HCT116 (cell line): ENCODE measurements at regions not wholly inside any gene's neighbourhood (a gene's known extent, or its start where the extent isn't known, plus 50 kb on each side); places are given as distances from the start of the nearest gene placed in this dataset.

Experiments used
- ATAC-seq: fragments of 200-7000 bp; cut with Tn5 transposase; 2 replicates; pipeline ENCODE4 v1.9.1; 2020; ENCODE audit warnings: mild to moderate bottlenecking, moderate library complexity
- BruUV-seq: library from RNA; stranded (reverse); fragments of 400-500 nt; replicated peaks from 2 replicates; lab custom pipeline; 2021; lab: Mats Ljungman, UMichigan
- CTCF ChIA-PET: fragments of 300-600 bp; sonication (Branson Sonifier 250); formaldehyde crosslinking; loops from one replicate; lab custom pipeline; 2021; ENCODE audit warnings: antibody characterized with exemption; lab: Charles Lee
- POLR2A ChIA-PET: fragments of 300-600, 350-600 bp; sonication (Branson Sonifier 250); formaldehyde crosslinking; loops from one replicate; lab custom pipeline; 2021; ENCODE audit warnings: antibody characterized with exemption; lab: Charles Lee
- RAD21 ChIA-PET, 2 experiments: fragments of 300-600 bp; sonication (Branson Sonifier 250); formaldehyde crosslinking; loops; one replicate each; lab custom pipeline; 2023; ENCODE audit warnings: low total read pairs in 2 of 2; ENCODE audit not compliant: uncharacterized antibody in 2 of 2, unreplicated experiment in 2 of 2, low non-redundant PET in 1 of 2; lab: Charles Lee
- DNase-seq: peaks from one replicate; pipeline ENCODE4 v3.0.0-alpha.2; 2010; ENCODE audit warnings: low read depth, low spot score
- H2AFZ ChIP-seq: fragments of 200-600 bp; shearing (Covaris generic), sonication (generic); 2 replicates; pipeline ENCODE4 v1.6.1; 2017; ENCODE audit warnings: low read depth, mixed run types, mixed read lengths, antibody characterized with exemption, low read length; ENCODE audit not compliant: poor library complexity, severe bottlenecking
- H3K27ac ChIP-seq: 2 replicates; pipeline ENCODE4 v1.5.1; 2012; ENCODE audit warnings: low read depth, low read length
- H3K27me3 ChIP-seq: fragments of 200-600 bp; sonication (generic); 2 replicates; pipeline ENCODE4 v1.6.1; 2016; ENCODE audit warnings: mixed run types, low read length, mixed read lengths; ENCODE audit not compliant: insufficient read depth
- H3K36me3 ChIP-seq, 2 experiments: fragments of 200-500 bp in 1 of 2; fragments of 200-600 bp in 1 of 2; sonication (Bioruptor generic) in 1 of 2; sonication (generic) in 1 of 2; 2 replicates each; pipeline versions ENCODE4 v1.5.1 to v1.6.1; 2014 to 2016; ENCODE audit warnings: low read length in 2 of 2, inconsistent platforms in 1 of 2, mixed read lengths in 1 of 2, mixed run types in 1 of 2; ENCODE audit not compliant: insufficient read depth in 2 of 2, control insufficient read depth in 1 of 2
- H3K4me1 ChIP-seq, 2 experiments: fragments of 200-600 bp in 1 of 2; sonication (generic) in 1 of 2; 2 replicates each; pipeline versions ENCODE4 v1.5.1 to v1.6.1; 2012 to 2017; ENCODE audit warnings: low read length in 2 of 2, inconsistent platforms in 1 of 2, mild to moderate bottlenecking in 1 of 2, mixed read lengths in 1 of 2, mixed run types in 1 of 2, moderate library complexity in 1 of 2; ENCODE audit not compliant: insufficient read depth in 2 of 2, control insufficient read depth in 1 of 2
- H3K4me2 ChIP-seq: fragments of 200-600 bp; sonication (generic); 2 replicates; pipeline ENCODE4 v1.6.1; 2017; ENCODE audit warnings: mixed run types, low read length, mixed read lengths
- H3K4me3 ChIP-seq, 2 experiments: fragments of 200-600 bp in 1 of 2; sonication (generic) in 1 of 2; replicated peaks in 1 of 2; 2 replicates each; pipeline ENCODE4 v1.5.1; 2011 to 2016; ENCODE audit warnings: low read length in 2 of 2, control low read depth in 1 of 2, low read depth in 1 of 2, mild to moderate bottlenecking in 1 of 2, mixed read lengths in 1 of 2, mixed run types in 1 of 2
- H3K79me2 ChIP-seq: fragments of 200-600 bp; sonication (generic); 2 replicates; pipeline ENCODE4 v1.6.1; 2017; ENCODE audit warnings: mild to moderate bottlenecking, mixed run types, low read length, moderate library complexity, mixed read lengths; ENCODE audit not compliant: insufficient read depth
- H3K9ac ChIP-seq: fragments of 200-600 bp; sonication (generic); 2 replicates; pipeline ENCODE4 v1.6.1; 2016; ENCODE audit warnings: low read length, mixed read lengths
- H3K9me2 ChIP-seq: fragments of 200-600 bp; sonication (generic), shearing (Covaris generic); 2 replicates; pipeline ENCODE4 v1.6.1; 2017; ENCODE audit warnings: mixed run types, mild to moderate bottlenecking, moderate library complexity; ENCODE audit not compliant: insufficient read depth
- H3K9me3 ChIP-seq, 2 experiments: fragments of 200-500 bp in 1 of 2; fragments of 200-600 bp in 1 of 2; sonication (Bioruptor generic) in 1 of 2; sonication (generic) in 1 of 2; 2 replicates each; pipeline ENCODE4 v1.6.1; 2014 to 2017; ENCODE audit warnings: low read length in 2 of 2, mixed read lengths in 2 of 2, inconsistent platforms in 1 of 2, low read depth in 1 of 2, mild to moderate bottlenecking in 1 of 2, mixed run types in 1 of 2, moderate library complexity in 1 of 2; ENCODE audit not compliant: control insufficient read depth in 1 of 2, insufficient read depth in 1 of 2
- H4K20me1 ChIP-seq: fragments of 200-600 bp; sonication (generic), shearing (Covaris generic); 2 replicates; pipeline ENCODE4 v1.6.1; 2017; ENCODE audit warnings: mixed run types, mild to moderate bottlenecking, moderate library complexity; ENCODE audit not compliant: insufficient read depth
- CBX3 ChIP-seq: IDR thresholded peaks from 2 replicates; pipeline ENCODE4 v1.6.1; 2012; ENCODE audit warnings: low read depth
- CEBPB ChIP-seq: IDR thresholded peaks from 2 replicates; pipeline ENCODE4 v1.6.1; 2012; ENCODE audit warnings: low read depth
- EGR1 ChIP-seq: IDR thresholded peaks from 2 replicates; pipeline ENCODE4 v1.6.1; 2012; ENCODE audit warnings: low read depth
- ELF1 ChIP-seq: IDR thresholded peaks from 2 replicates; pipeline ENCODE4 v1.6.1; 2012; ENCODE audit warnings: low read depth, borderline replicate concordance
- JUND ChIP-seq: IDR thresholded peaks from 2 replicates; pipeline ENCODE4 v1.6.1; 2012
- SIN3A ChIP-seq: IDR thresholded peaks from 2 replicates; pipeline ENCODE4 v1.6.1; 2012; ENCODE audit warnings: low read depth
- SP1 ChIP-seq: IDR thresholded peaks from 2 replicates; pipeline ENCODE4 v1.6.1; 2012; ENCODE audit warnings: low read depth
- SRF ChIP-seq: IDR thresholded peaks from 2 replicates; pipeline ENCODE4 v1.6.1; 2012; ENCODE audit warnings: low read depth
- TCF7L2 ChIP-seq: IDR thresholded peaks from 2 replicates; pipeline ENCODE4 v1.7.0; 2011; ENCODE audit warnings: borderline replicate concordance, inconsistent platforms; ENCODE audit not compliant: insufficient read depth, insufficient read length; ENCODE audit errors: extremely low read depth
- ZFX ChIP-seq: fragments of 450-650 bp; IDR thresholded peaks from 2 replicates; pipeline ENCODE4 v1.6.1; 2017
- ZNF274 ChIP-seq: fragments of 200-500 bp; sonication (Bioruptor generic); IDR thresholded peaks from 2 replicates; pipeline ENCODE4 v1.6.1; 2014; ENCODE audit warnings: mild to moderate bottlenecking, low read depth, low read length, inconsistent platforms
- intact Hi-C: fragments of 100-400 bp; cut with micrococcal nuclease; formaldehyde crosslinking; loops from 2 replicates; pipeline ENCODE4 v1.10.0; 2022
- TF ChIP-seq, protein P1 (sequence below), 3 experiments: fragments of 200-600 bp in 1 of 3; sonication (generic) in 1 of 3; IDR thresholded peaks in 2 of 3; conservative IDR thresholded peaks in 1 of 3; 2 replicates each; pipeline ENCODE4 v1.5.1; 2012 to 2017; ENCODE audit warnings: low read depth in 2 of 3, low read length in 2 of 3, antibody characterized with exemption in 1 of 3, borderline replicate concordance in 1 of 3, control low read depth in 1 of 3, mild to moderate bottlenecking in 1 of 3, mixed read lengths in 1 of 3, mixed run types in 1 of 3, moderate library complexity in 1 of 3; ENCODE audit not compliant: insufficient read depth in 1 of 3
- TF ChIP-seq, protein P2 (sequence below): IDR thresholded peaks from 2 replicates; pipeline ENCODE4 v1.6.1; 2011; ENCODE audit warnings: mild to moderate bottlenecking, low read length, moderate library complexity; ENCODE audit not compliant: insufficient replicate concordance; ENCODE audit errors: extremely low read depth

DNA sequence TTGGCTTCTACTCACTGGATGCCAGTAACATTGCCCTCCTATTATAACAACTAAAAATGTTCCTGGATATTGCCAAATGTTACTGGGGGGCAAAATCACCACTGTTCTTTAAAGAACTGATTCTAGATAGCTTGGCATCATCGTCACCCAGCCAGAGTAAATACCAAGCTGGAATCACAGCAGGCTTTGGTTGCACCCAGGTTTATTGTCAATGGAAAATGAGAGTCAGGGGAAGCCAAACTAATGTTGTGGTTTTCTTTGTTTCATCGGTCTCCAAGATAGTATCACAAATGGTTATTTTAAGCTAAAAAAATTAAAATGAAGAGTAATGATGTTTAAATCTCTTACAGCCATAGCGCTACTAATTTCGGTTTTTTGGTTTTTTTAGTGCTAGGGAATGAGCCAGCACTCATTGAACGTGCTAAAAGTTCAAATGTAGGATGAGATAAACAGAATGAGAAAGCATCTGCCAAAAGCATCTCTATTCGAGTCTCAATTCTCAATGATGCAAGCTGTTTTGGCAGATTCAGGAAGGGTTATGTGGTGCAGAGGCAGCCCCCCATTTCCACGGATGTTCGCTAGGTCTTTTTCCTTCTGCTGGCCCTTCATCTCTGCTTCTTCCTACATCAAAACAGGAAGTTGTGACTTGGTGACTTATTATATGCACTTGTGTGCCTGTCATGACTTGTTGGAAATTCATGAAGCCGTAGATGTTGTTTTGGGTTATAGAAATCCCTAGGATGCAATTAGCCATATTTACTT lies 558.0 kb downstream of the EBF1 start:
- ChIA-PET POLR2A (no interaction called here), CTCF (no interaction called here), RAD21 (no interaction called here)
- no peaks in the 10 kb centered on the region for H3K9me2 ChIP-seq
- no peaks in the 10 kb centered on the region for H4K20me1 ChIP-seq
- H2AFZ ChIP-seq = no peak overlapping the region
- H3K9ac ChIP-seq = no peak overlapping the region
- intact Hi-C loops = no loop called here
- no peaks in the 10 kb centered on the region for H3K27me3 ChIP-seq
- H3K27ac ChIP-seq = no peak overlapping the region
- no peaks in the 10 kb centered on the region for H3K36me3 ChIP-seq
- TF ChIP-seq CEBPB (no peak), SRF (no peak), EGR1 (no peak), JUND (no peak), CBX3 (no peak), SP1 (no peak), ZNF274 (no peak), SIN3A (no peak), TCF7L2 (no peak), ZFX (no peak), ELF1 (no peak)
- TF ChIP-seq, protein P1, sequence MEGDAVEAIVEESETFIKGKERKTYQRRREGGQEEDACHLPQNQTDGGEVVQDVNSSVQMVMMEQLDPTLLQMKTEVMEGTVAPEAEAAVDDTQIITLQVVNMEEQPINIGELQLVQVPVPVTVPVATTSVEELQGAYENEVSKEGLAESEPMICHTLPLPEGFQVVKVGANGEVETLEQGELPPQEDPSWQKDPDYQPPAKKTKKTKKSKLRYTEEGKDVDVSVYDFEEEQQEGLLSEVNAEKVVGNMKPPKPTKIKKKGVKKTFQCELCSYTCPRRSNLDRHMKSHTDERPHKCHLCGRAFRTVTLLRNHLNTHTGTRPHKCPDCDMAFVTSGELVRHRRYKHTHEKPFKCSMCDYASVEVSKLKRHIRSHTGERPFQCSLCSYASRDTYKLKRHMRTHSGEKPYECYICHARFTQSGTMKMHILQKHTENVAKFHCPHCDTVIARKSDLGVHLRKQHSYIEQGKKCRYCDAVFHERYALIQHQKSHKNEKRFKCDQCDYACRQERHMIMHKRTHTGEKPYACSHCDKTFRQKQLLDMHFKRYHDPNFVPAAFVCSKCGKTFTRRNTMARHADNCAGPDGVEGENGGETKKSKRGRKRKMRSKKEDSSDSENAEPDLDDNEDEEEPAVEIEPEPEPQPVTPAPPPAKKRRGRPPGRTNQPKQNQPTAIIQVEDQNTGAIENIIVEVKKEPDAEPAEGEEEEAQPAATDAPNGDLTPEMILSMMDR (IDR thresholded peaks at IDR 0.05 in 2 of 3, conservative IDR thresholded peaks at IDR 0.05 in 1 of 3; ENCODE audit: borderline replicate concordance in 1 of 3, insufficient read depth in 1 of 3, low read depth in 2 of 3, low read length in 2 of 3) = no peak
- TF ChIP-seq, protein P2, sequence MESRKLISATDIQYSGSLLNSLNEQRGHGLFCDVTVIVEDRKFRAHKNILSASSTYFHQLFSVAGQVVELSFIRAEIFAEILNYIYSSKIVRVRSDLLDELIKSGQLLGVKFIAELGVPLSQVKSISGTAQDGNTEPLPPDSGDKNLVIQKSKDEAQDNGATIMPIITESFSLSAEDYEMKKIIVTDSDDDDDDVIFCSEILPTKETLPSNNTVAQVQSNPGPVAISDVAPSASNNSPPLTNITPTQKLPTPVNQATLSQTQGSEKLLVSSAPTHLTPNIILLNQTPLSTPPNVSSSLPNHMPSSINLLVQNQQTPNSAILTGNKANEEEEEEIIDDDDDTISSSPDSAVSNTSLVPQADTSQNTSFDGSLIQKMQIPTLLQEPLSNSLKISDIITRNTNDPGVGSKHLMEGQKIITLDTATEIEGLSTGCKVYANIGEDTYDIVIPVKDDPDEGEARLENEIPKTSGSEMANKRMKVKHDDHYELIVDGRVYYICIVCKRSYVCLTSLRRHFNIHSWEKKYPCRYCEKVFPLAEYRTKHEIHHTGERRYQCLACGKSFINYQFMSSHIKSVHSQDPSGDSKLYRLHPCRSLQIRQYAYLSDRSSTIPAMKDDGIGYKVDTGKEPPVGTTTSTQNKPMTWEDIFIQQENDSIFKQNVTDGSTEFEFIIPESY = no peak
- H3K4me2 ChIP-seq = no peak overlapping the region
- ATAC-seq (no peak), DNase-seq (no peak)
- no peaks in the 10 kb centered on the region for H3K9me3 ChIP-seq
- no peak overlapping the region for H3K4me3 ChIP-seq
- BruUV-seq = no TSS peak
- no peaks in the 10 kb centered on the region for H3K79me2 ChIP-seq
- no peaks in the 10 kb centered on the region for H3K4me1 ChIP-seq
